ENCODE measurements at regions not wholly inside any gene's neighbourhood (a gene's known extent, or its start where the extent isn't known, plus 50 kb on each side); places are given as distances from the start of the nearest gene placed in this dataset.

GRCh38 chr1:91151702-91152101 lies 129.9 kb upstream of the ZNF644 start:
- no peak for DNase-seq (ENCODE audit: low read depth in 2 of 2)

GRCh38 chr1:91148641-91149069 lies 126.8 kb upstream of the ZNF644 start:
- no peak for DNase-seq (ENCODE audit: low read depth in 2 of 2)

GRCh38 chr1:91141858-91142257 lies 120.0 kb upstream of the ZNF644 start:
- no peak for DNase-seq (ENCODE audit: low read depth in 2 of 2)

GRCh38 chr1:91138959-91139358 lies 117.1 kb upstream of the ZNF644 start:
- DNase-seq (ENCODE audit: low read depth in 2 of 2), result no peak

GRCh38 chr1:91137173-91137852 lies 115.5 kb upstream of the ZNF644 start:
- no peak for DNase-seq (ENCODE audit: low read depth in 2 of 2)

- no peak for DNase-seq (ENCODE audit: low read depth in 2 of 2)
Measured at GRCh38 chr1:91135799-91136198, 114.0 kb upstream of the ZNF644 start.

GRCh38 chr1:91133248-91133647 lies 111.4 kb upstream of the ZNF644 start:
- no peak for DNase-seq (ENCODE audit: low read depth in 2 of 2)

GRCh38 chr1:91130256-91130985 lies 108.6 kb upstream of the ZNF644 start:
- DNase-seq (ENCODE audit: low read depth in 2 of 2), result no peak

- DNase-seq (ENCODE audit: low read depth in 2 of 2), result no peak
Measured at GRCh38 chr1:91129458-91129857, 107.6 kb upstream of the ZNF644 start.

GRCh38 chr1:91129017-91129416 lies 107.2 kb upstream of the ZNF644 start:
- DNase-seq (ENCODE audit: low read depth in 2 of 2), result no peak

GRCh38 chr1:91124989-91125417 lies 103.2 kb upstream of the ZNF644 start:
- DNase-seq (ENCODE audit: low read depth in 2 of 2), result peak in 1 of 2 experiments; percentile 22

- peak in 1 of 2 experiments; percentile 3 for DNase-seq (ENCODE audit: low read depth in 2 of 2)
Measured at GRCh38 chr1:91124290-91124985, 102.6 kb upstream of the ZNF644 start.

- DNase-seq (ENCODE audit: low read depth in 2 of 2), result no peak
Measured at GRCh38 chr1:91123773-91124172, 101.9 kb upstream of the ZNF644 start.

GRCh38 chr1:91123319-91123718 lies 101.5 kb upstream of the ZNF644 start:
- no peak for DNase-seq (ENCODE audit: low read depth in 2 of 2)

GRCh38 chr1:91122106-91122717 lies 100.4 kb upstream of the ZNF644 start:
- DNase-seq (ENCODE audit: low read depth in 2 of 2), result no peak

- no peak for DNase-seq (ENCODE audit: low read depth in 2 of 2)
Measured at GRCh38 chr1:91121366-91121765, 99.5 kb upstream of the ZNF644 start.

- DNase-seq (ENCODE audit: low read depth in 2 of 2), result no peak
Measured at GRCh38 chr1:91120936-91121335, 99.1 kb upstream of the ZNF644 start.

- no peak for DNase-seq (ENCODE audit: low read depth in 2 of 2)
Measured at GRCh38 chr1:91120421-91120820, 98.6 kb upstream of the ZNF644 start.

- no peak for DNase-seq (ENCODE audit: low read depth in 2 of 2)
Measured at GRCh38 chr1:91104712-91105111, 82.9 kb upstream of the ZNF644 start.

- no peak for DNase-seq (ENCODE audit: low read depth in 2 of 2)
Measured at GRCh38 chr1:91101328-91101727, 79.5 kb upstream of the ZNF644 start.

GRCh38 chr1:91099746-91100621 lies 78.1 kb upstream of the ZNF644 start:
- DNase-seq (ENCODE audit: low read depth in 2 of 2), result no peak
